Ovary (tissue), 3 donors: ENCODE measurements at regions not wholly inside any gene's neighbourhood (a gene's known extent, or its start where the extent isn't known, plus 50 kb on each side); places are given as distances from the start of the nearest gene placed in this dataset.

Experiments
- POLR2A ChIP-seq: fragments of 450-650 bp; IDR thresholded peaks from one replicate; pipeline ENCODE4 v1.6.1; 2017; ENCODE audit warnings: antibody characterized with exemption, mild to moderate bottlenecking, moderate library complexity
- TF ChIP-seq, protein P1 (sequence below), 3 donors: fragments of 450-650 bp in 2 of 3; fragments of 200-600 bp in 1 of 3; IDR thresholded peaks; one replicate each; pipeline versions ENCODE4 v1.5.1 to v1.8.0; 2016 to 2022; ENCODE audit warnings: antibody characterized with exemption in 3 of 3, mild to moderate bottlenecking in 1 of 3
- donor health status: DM: no; HTN: no; CAD: no.

DNA sequence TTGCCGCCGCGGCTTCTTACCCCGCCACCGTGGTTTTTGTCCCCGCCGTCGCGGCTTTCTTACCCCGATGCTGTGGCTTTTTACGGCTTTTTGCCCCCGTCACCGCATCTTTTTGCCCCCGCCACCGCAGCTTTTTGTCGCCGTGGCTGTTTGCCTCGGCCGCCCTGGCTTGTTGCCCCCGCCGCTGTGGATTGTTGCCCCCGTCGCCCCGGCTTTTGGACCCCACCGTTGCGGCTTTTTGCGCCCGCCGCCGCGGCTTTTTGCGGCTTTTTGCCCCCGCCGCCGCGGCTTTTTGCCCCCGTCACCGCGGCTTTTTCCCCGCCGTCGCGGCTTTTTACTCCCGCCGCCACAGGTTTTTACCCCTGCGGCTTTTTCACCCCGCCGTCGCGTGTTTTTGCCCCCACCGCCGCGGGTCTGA lies 3934.3 kb downstream of the SRGAP2C start:
- TF ChIP-seq, protein P1, sequence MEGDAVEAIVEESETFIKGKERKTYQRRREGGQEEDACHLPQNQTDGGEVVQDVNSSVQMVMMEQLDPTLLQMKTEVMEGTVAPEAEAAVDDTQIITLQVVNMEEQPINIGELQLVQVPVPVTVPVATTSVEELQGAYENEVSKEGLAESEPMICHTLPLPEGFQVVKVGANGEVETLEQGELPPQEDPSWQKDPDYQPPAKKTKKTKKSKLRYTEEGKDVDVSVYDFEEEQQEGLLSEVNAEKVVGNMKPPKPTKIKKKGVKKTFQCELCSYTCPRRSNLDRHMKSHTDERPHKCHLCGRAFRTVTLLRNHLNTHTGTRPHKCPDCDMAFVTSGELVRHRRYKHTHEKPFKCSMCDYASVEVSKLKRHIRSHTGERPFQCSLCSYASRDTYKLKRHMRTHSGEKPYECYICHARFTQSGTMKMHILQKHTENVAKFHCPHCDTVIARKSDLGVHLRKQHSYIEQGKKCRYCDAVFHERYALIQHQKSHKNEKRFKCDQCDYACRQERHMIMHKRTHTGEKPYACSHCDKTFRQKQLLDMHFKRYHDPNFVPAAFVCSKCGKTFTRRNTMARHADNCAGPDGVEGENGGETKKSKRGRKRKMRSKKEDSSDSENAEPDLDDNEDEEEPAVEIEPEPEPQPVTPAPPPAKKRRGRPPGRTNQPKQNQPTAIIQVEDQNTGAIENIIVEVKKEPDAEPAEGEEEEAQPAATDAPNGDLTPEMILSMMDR (IDR thresholded peaks at IDR 0.05): no peak
- TF ChIP-seq POLR2A: no peak
